Choroid plexus epithelial cell (primary cell): ENCODE measurements at regions not wholly inside any gene's neighbourhood (a gene's known extent, or its start where the extent isn't known, plus 50 kb on each side); places are given as distances from the start of the nearest gene placed in this dataset.

ENCODE experiments used
- DNase-seq: peaks from one replicate; pipeline ENCODE4 v3.0.0-alpha.2; 2010; ENCODE audit warnings: low read depth
- H3K4me3 ChIP-seq: 2 replicates; pipeline ENCODE4 v1.5.1; 2011; ENCODE audit warnings: low read depth, mild to moderate bottlenecking, control low read depth, low read length, moderate library complexity
- TF ChIP-seq, protein P1 (sequence below): conservative IDR thresholded peaks from 2 replicates; pipeline ENCODE4 v1.5.1; 2011; ENCODE audit warnings: low read depth, mild to moderate bottlenecking, control low read depth, inconsistent platforms, low read length, moderate library complexity

DNA sequence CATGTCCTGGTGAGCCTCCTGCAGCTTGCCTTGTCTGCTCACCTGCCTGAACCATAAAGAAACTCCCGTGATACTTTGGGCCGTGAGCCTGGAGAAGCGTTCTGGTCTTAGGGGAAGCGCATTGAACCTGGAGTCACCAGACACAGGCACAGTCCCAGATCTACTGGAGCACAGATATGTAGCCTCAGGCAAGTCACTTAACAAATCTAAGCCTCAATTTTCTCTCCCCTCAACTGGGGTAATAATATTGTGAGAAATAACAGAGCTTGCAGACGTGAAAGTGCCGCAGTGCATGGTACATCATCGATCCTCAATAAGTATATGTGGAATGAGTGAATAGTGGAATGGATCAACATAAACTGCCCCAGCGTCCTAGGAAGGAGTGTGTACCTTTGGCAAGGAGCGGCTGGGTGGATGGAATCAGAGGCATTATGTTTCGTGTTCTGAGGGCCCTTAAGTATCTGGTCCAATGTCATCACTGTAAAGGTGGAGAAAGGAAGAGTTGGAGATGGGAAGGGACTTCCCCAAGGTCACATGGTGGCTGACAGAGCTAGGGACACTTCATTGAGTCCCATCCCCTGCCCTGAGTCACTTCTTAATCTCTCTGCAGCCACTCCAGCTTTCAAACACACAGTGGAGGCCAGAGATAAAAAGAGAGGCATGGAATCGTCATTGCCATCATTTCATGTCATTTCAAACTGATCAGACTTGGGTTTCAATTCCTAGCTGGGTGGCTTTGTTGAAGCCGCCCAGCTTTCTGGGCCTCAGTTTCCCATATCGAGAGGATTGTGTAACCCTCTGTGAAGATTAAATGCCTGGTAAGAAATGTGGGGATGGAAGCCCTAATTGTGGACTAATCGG is 172.4 kb downstream of the DDX1 start:
- TF ChIP-seq, protein P1, sequence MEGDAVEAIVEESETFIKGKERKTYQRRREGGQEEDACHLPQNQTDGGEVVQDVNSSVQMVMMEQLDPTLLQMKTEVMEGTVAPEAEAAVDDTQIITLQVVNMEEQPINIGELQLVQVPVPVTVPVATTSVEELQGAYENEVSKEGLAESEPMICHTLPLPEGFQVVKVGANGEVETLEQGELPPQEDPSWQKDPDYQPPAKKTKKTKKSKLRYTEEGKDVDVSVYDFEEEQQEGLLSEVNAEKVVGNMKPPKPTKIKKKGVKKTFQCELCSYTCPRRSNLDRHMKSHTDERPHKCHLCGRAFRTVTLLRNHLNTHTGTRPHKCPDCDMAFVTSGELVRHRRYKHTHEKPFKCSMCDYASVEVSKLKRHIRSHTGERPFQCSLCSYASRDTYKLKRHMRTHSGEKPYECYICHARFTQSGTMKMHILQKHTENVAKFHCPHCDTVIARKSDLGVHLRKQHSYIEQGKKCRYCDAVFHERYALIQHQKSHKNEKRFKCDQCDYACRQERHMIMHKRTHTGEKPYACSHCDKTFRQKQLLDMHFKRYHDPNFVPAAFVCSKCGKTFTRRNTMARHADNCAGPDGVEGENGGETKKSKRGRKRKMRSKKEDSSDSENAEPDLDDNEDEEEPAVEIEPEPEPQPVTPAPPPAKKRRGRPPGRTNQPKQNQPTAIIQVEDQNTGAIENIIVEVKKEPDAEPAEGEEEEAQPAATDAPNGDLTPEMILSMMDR = no peak
- H3K4me3 ChIP-seq = no peak overlapping the region
- DNase-seq = no peak

DNA sequence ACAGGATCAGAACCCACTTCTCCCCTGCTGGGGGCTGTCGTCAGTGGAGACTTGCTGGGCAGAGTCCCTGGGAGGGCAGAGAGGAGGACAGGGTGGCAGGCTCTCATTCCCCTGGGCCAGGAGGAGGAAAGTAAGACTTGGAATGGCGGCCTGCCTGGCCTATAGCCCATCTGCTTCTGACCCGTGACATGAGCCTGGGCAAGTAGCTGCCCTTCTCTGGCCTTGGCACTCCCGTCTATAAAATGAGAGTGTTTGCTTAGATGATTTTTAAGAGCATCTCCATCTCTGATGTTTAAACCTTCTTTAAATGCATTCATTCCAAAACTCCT is 173.0 kb downstream of the DDX1 start:
- no peak overlapping the region for H3K4me3 ChIP-seq
- TF ChIP-seq, protein P1 = no peak
- DNase-seq = no peak

DNA sequence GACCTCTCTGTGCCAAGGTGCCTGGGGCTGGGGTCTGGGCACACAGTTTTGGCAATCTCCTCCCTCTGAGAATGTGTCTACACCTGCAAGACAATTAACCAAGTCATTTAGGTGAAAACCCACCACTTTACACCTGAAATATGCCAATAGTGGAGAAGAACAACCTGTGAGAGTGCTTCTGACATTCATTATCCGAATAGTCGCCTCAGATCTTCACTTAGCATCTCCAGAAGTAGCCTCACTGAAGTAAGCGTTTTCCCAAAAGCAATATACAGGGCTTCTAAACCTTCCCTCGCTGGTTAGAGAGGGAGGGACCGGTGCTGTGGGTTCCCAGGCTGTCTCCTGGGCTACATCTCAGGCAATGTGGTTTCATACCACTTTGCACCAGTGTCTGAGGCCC is 173.5 kb downstream of the DDX1 start:
- TF ChIP-seq, protein P1 = no peak
- DNase-seq = no peak
- H3K4me3 ChIP-seq = no peak overlapping the region

DNA sequence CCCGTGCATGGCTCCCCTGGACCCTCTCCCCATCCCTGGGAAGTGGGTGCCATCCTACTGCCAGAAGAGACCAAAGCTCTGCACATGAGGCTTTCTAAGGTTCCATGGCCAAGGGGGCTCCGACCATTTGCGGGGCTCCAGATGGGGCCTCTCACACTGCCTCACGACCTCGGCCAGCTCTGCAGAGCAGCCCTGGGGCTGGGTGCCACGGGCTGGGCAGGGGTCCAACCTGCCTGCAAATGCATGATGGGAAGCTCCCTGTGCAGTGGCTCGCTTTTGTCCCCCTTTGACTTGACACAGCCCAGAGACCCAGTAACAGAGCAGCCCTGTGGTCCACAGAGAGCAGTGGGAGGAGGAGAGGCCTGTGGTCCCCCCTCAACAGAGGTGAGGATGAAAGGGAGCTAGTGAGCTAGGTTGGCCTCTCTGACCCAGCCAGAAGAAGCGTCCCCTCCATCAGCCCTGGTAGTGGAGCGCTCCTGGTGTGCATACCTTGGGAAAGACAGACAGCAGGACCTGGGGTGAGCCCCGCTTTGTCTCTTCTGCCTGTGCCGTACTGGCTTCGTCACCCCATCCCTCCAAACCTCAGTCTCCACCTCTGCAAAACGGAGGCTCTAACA is 174.1 kb downstream of the DDX1 start:
- no peak overlapping the region for H3K4me3 ChIP-seq
- no peak for DNase-seq
- TF ChIP-seq, protein P1 = no peak

DNA sequence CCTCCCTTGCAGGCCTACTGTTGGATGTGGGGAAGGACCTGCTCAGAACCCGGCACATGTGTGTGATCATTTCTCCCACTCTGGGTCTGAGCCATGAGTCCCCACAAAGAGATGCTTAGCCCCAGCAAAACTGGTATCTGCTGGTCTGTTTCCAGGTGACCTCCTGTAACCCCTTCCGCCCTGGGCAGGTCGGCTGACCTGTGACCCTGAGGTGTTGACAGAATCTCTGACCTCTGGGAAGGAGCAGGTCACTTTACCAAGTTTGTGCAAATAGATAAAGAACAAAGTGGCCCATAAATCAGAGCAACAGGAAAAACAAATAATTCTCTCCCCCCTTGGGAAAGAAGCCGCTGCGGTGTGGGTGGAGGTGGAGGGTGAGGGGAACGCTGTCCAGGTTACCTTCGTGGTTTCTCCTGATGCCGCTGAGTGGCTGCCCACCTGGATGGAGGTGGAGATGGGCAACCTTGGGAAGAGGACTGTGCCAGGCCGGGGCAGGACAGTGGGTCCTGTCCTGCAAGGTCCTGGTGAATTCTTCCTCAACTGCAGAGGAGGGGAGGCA is 174.0 kb upstream of the MYCN start:
- no peak overlapping the region for H3K4me3 ChIP-seq
- DNase-seq = no peak
- TF ChIP-seq, protein P1 = no peak

DNA sequence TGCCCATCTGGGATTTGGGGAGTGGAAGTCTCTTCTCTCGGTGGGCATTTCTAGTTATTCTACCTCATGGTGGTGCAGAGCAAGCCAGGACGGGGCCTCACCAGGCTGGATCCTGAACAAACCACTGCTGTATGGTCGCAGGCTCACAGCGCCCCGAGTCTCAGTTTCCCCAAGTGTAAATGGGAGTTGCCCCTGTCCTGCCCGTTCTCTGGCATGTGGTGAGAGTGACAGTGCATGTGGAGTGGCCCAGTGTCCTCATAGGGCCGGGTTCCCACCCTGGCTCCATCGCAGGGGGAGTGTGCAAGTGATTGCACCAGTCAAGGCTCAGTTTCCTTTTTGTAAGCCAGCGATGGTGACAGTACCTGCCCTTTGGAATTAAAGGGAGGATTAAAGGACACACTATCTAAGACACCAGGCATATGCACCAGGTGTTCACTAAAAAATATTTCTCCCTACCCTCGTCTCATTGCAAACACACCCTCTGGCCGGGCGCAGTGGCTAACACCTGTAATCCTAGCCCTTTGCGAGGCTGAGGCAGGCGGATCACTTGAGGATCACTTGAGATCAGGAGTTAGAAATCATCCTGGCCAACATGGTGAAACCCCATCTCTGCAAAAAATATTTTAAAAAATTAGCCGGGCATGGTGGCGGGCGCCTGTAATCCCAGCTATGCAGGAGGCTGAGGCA is 173.3 kb upstream of the MYCN start:
- no peak overlapping the region for H3K4me3 ChIP-seq
- TF ChIP-seq, protein P1 = no peak
- no peak for DNase-seq
